Neural cell (in vitro differentiated cells): ENCODE measurements at regions not wholly inside any gene's neighbourhood (a gene's known extent, or its start where the extent isn't known, plus 50 kb on each side); places are given as distances from the start of the nearest gene placed in this dataset.

Experiments used
- CTCF ChIP-seq: fragments of 450-650 bp; IDR thresholded peaks from 2 replicates; pipeline ENCODE4 v1.5.1; 2014; ENCODE audit warnings: antibody characterized with exemption, mild to moderate bottlenecking, moderate library complexity; ENCODE audit not compliant: poor library complexity, severe bottlenecking
- EP300 ChIP-seq: fragments of 450-650 bp; conservative IDR thresholded peaks from 2 replicates; pipeline ENCODE4 v1.6.1; 2014; ENCODE audit warnings: antibody characterized with exemption, mild to moderate bottlenecking, moderate library complexity; ENCODE audit not compliant: poor library complexity, severe bottlenecking
- EZH2 ChIP-seq: fragments of 200-600, 300-800 bp; shearing (Covaris generic), sonication (generic); IDR thresholded peaks from 2 replicates; pipeline ENCODE4 v1.6.1; 2014; ENCODE audit warnings: antibody characterized with exemption, low read length, borderline replicate concordance, mild to moderate bottlenecking; ENCODE audit not compliant: insufficient read depth, poor library complexity, severe bottlenecking
- POLR2AphosphoS5 ChIP-seq: IDR thresholded peaks from 2 replicates; pipeline ENCODE4 v1.6.1; 2012

- TF ChIP-seq CTCF = no peak
- TF ChIP-seq POLR2AphosphoS5 = no peak
- no peak for TF ChIP-seq EZH2
- TF ChIP-seq EP300 = no peak
Measured at GRCh38 chr7:36064676-36065075, 88.4 kb upstream of the EEPD1 start.
